Natural killer cell treated with Interleukin-12 subunit alpha and Interleukin-12 subunit beta and Interleukin-15 and Interleukin-18, amount 100 ng/mL, for 72 hours (primary cell): ENCODE measurements at regions not wholly inside any gene's neighbourhood (a gene's known extent, or its start where the extent isn't known, plus 50 kb on each side); places are given as distances from the start of the nearest gene placed in this dataset.

Experiments
- ATAC-seq, 2 donors: fragments of 150-1000 bp; cut with Tn5 transposase in 1 of 2; sonication (Bioruptor Pico), chemical (Tn5 transposase) in 1 of 2; 2 replicates each; pipeline ENCODE4 v1.10.0; 2021
- DNase-seq: peaks from one replicate; pipeline ENCODE4 v3.0.0; 2022; ENCODE audit warnings: low spot score
- H3K27ac Mint-ChIP-seq, 2 donors: 1 replicate in 1 of 2; 2 replicates in 1 of 2; pipeline ENCODE4 v1.8.0; 2022; ENCODE audit warnings: mixed read lengths in 2 of 2, mild to moderate bottlenecking in 1 of 2, moderate library complexity in 1 of 2
- H3K27me3 Mint-ChIP-seq, 2 donors: 1 replicate in 1 of 2; 2 replicates in 1 of 2; pipeline ENCODE4 v1.8.0; 2022; ENCODE audit warnings: mixed read lengths in 2 of 2
- H3K36me3 Mint-ChIP-seq: one replicate; pipeline ENCODE4 v1.8.0; 2022; ENCODE audit warnings: mixed read lengths
- H3K4me1 Mint-ChIP-seq, 2 donors: 1 replicate in 1 of 2; 2 replicates in 1 of 2; pipeline ENCODE4 v1.8.0; 2022; ENCODE audit warnings: low read depth in 2 of 2, mixed read lengths in 2 of 2, mild to moderate bottlenecking in 1 of 2
- H3K4me3 Mint-ChIP-seq: one replicate; pipeline ENCODE4 v1.8.0; 2022; ENCODE audit warnings: mixed read lengths
- H3K9me3 Mint-ChIP-seq: 2 replicates; pipeline ENCODE4 v1.8.0; 2022; ENCODE audit warnings: mixed read lengths

- H3K27ac Mint-ChIP-seq, result no peak overlapping the region
- peaks cover 7 to 13% of the 10 kb centered on the region in 2 donors for H3K27me3 Mint-ChIP-seq
- H3K4me3 Mint-ChIP-seq, result no peak overlapping the region
- no peak for DNase-seq
- peak in 1 of 2 donors; percentile 7 for ATAC-seq
- H3K9me3 Mint-ChIP-seq, result no peaks in the 10 kb centered on the region
- no peaks in the 10 kb centered on the region for H3K4me1 Mint-ChIP-seq
- no peaks in the 10 kb centered on the region for H3K36me3 Mint-ChIP-seq
Measured at GRCh38 chrX:69036674-69037573, 128.3 kb downstream of the PJA1 start.

DNA sequence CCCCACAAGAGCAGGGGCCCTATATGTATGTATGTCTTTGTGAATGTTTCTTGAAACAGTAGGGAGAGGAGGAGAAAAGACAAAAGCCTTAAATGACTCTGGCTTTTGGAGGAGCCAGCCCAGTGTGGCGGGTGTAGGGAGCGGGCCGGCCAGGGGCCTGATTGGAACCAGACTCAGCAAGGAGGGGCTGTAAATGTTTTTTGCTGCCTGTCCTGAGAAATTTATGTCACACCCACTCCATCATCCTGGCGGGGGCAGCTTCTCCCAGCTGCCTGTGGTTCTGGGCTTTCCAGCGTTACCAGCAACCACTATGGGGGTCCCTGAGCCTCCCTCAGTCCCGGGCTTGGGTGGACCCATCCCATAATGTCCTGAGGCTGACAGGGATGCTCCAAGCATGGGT is 130.8 kb downstream of the PJA1 start:
- Mint-ChIP-seq H3K27me3 (peaks cover 7 to 10% of the 10 kb centered on the region in 2 donors), H3K27ac (no peak overlapping the region), H3K9me3 (no peaks in the 10 kb centered on the region), H3K4me3 (no peak overlapping the region), H3K36me3 (no peaks in the 10 kb centered on the region), H3K4me1 (no peaks in the 10 kb centered on the region)
- DNase-seq (no peak), ATAC-seq (no peak)

- H3K4me1 Mint-ChIP-seq, result no peaks in the 10 kb centered on the region
- ATAC-seq (no peak), DNase-seq (no peak)
- no peaks in the 10 kb centered on the region for H3K36me3 Mint-ChIP-seq
- no peak overlapping the region for H3K27ac Mint-ChIP-seq
- H3K9me3 Mint-ChIP-seq, result no peaks in the 10 kb centered on the region
- no peak overlapping the region for H3K4me3 Mint-ChIP-seq
- peaks cover 7 to 10% of the 10 kb centered on the region in 2 donors for H3K27me3 Mint-ChIP-seq
Measured at GRCh38 chrX:69033936-69034335, 131.3 kb downstream of the PJA1 start.

- Mint-ChIP-seq H3K4me3 (no peak overlapping the region), H3K27ac (no peak overlapping the region), H3K27me3 (peaks cover 6 to 7% of the 10 kb centered on the region in 2 donors), H3K4me1 (peaks cover 0 to 2% of the 10 kb centered on the region in 2 donors), H3K36me3 (no peaks in the 10 kb centered on the region), H3K9me3 (no peaks in the 10 kb centered on the region)
- DNase-seq, result no peak
- no peak for ATAC-seq
Measured at GRCh38 chrX:69032601-69033000, 132.7 kb downstream of the PJA1 start.

DNA sequence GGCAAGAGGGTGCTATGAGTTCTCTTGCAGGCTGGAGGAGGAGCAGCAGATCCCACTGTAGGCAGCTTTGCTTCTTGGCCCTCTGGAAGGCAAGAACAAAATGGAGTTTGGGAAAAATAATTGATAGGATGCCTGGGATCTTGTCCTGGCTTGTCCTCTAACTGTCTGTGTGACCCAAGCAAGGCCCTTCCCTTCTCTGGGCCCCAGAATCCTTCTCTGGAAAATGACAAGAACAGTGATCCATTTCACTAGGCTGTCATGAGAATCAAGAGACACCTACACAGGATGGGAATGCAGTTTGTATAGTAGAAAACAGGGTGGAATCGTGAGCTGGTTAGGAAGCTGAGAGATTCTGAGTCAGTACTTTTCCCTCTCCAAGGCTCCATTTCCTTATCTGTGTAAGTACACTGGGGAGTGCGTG is 133.3 kb downstream of the PJA1 start:
- Mint-ChIP-seq H3K4me1 (peaks cover 0 to 2% of the 10 kb centered on the region in 2 donors), H3K4me3 (no peak overlapping the region), H3K27me3 (peaks cover 0 to 3% of the 10 kb centered on the region in 2 donors), H3K36me3 (no peaks in the 10 kb centered on the region), H3K9me3 (no peaks in the 10 kb centered on the region), H3K27ac (no peak overlapping the region)
- DNase-seq (no peak), ATAC-seq (no peak)

DNA sequence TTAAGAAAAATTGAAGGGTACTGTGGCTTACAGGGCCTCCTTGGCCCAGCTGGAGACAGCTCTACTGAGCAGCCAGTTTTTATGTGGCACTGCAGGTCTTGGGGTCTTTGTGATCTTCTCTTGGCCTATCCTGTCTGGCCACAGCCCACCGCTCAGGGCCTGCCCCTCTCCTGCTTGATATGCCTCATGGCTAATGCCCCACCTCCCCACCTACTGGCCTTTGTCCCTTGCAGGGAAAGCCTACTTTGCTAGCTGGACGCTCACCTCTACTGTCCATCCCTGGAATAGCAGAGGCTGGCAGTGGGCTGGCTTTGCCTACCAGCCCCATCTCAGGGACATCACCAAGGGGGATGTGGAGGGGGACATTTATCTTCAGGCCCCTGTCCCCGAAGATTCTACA is 134.1 kb downstream of the PJA1 start:
- Mint-ChIP-seq H3K4me3 (no peak overlapping the region), H3K9me3 (no peaks in the 10 kb centered on the region), H3K4me1 (peaks cover 0 to 2% of the 10 kb centered on the region in 2 donors), H3K27me3 (peaks cover 0 to 1% of the 10 kb centered on the region in 2 donors), H3K27ac (no peak overlapping the region), H3K36me3 (no peaks in the 10 kb centered on the region)
- DNase-seq (no peak), ATAC-seq (no peak)

DNA sequence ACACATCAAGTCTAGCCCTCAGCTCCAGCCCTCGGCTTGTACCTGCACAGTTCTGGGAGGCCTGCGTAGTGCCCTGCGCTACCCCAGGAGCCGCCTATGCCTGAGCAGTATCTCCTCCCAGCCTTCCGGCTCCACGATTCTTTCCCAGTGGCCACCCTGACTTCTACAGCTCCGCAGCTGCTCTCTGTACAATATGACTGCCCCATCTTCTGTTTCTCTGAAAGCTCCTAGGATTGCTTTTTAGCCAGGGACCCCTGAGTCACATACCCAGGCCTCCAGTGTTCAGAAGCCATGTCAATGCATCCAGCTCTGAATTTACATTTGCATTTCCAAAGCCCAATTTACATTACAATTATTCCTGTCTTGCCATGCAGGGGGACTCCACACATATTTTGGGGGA is 135.5 kb downstream of the PJA1 start:
- DNase-seq (no peak), ATAC-seq (no peak)
- no peaks in the 10 kb centered on the region for H3K9me3 Mint-ChIP-seq
- H3K4me1 Mint-ChIP-seq, result peaks cover 0 to 2% of the 10 kb centered on the region in 2 donors
- no peaks in the 10 kb centered on the region for H3K36me3 Mint-ChIP-seq
- no peaks in the 10 kb centered on the region for H3K27me3 Mint-ChIP-seq
- H3K4me3 Mint-ChIP-seq, result no peak overlapping the region
- no peak overlapping the region for H3K27ac Mint-ChIP-seq

DNA sequence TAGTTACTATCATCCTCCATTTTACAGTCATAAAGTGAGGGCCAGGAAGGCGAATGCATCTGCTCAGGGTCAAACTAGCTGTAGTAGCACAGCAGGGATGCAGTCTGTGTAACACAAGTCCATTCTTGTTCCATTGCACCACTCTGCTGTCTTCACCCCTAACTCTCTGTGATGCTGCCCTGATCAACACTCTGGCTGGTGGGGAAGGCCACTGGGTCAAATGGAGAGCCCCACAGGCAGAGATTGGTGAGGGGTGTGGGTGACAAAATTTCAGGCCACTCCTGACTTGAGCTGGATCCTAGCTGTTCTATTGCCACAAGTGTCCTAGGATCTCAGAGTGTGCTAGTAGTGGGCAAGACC is 136.5 kb downstream of the PJA1 start:
- Mint-ChIP-seq H3K27me3 (no peaks in the 10 kb centered on the region), H3K4me1 (peaks cover 0 to 2% of the 10 kb centered on the region in 2 donors), H3K9me3 (no peaks in the 10 kb centered on the region), H3K36me3 (no peaks in the 10 kb centered on the region), H3K27ac (no peak overlapping the region), H3K4me3 (no peak overlapping the region)
- ATAC-seq (no peak), DNase-seq (no peak)

- no peak overlapping the region for H3K27ac Mint-ChIP-seq
- H3K36me3 Mint-ChIP-seq, result no peaks in the 10 kb centered on the region
- no peak for DNase-seq
- H3K4me3 Mint-ChIP-seq, result no peak overlapping the region
- H3K4me1 Mint-ChIP-seq, result peaks cover 0 to 2% of the 10 kb centered on the region in 2 donors
- H3K9me3 Mint-ChIP-seq, result no peaks in the 10 kb centered on the region
- no peak for ATAC-seq
- no peaks in the 10 kb centered on the region for H3K27me3 Mint-ChIP-seq
Measured at GRCh38 chrX:69028006-69028760, 137.1 kb downstream of the PJA1 start.

- ATAC-seq, result no peak
Measured at GRCh38 chrX:69027181-69028005, 137.9 kb downstream of the PJA1 start.

DNA sequence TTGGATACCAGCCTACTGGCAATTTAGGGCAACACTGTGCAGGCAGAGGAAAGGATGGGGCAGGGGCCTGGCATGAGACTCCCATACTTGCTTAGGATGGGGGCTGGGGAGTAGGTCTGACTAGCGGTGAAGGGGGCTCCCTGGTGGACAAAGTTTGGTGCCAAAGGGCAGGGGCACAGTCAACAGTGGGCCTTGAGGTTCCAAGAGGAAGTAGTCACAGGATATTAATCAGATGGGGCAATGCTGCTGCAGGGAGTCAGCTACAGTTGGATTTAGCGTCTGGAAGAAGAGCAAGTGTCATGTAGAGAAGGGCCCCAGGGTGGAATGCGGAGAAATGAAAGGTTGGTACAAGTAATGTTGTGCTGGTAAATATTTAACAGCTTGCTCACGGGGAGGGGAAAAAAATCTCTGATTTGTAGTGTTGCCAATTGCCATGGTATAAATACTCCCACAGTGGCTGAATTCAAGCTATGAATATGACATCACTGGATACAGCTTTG is 139.4 kb downstream of the PJA1 start:
- no peaks in the 10 kb centered on the region for H3K9me3 Mint-ChIP-seq
- no peak for DNase-seq
- H3K4me1 Mint-ChIP-seq, result peaks cover 0 to 2% of the 10 kb centered on the region in 2 donors
- no peak for ATAC-seq
- H3K4me3 Mint-ChIP-seq, result no peak overlapping the region
- H3K36me3 Mint-ChIP-seq, result no peaks in the 10 kb centered on the region
- no peak overlapping the region for H3K27ac Mint-ChIP-seq
- no peaks in the 10 kb centered on the region for H3K27me3 Mint-ChIP-seq

More at GRCh38 chrX:69027181-69028005, 137.9 kb downstream of the PJA1 start:
- no peak for DNase-seq
- no peaks in the 10 kb centered on the region for H3K27me3 Mint-ChIP-seq
- no peak overlapping the region for H3K27ac Mint-ChIP-seq
- H3K4me3 Mint-ChIP-seq, result no peak overlapping the region
- H3K36me3 Mint-ChIP-seq, result no peaks in the 10 kb centered on the region
- no peaks in the 10 kb centered on the region for H3K9me3 Mint-ChIP-seq
- H3K4me1 Mint-ChIP-seq, result peaks cover 0 to 2% of the 10 kb centered on the region in 2 donors

- Mint-ChIP-seq H3K9me3 (no peaks in the 10 kb centered on the region), H3K27me3 (no peaks in the 10 kb centered on the region), H3K4me1 (peaks cover 0 to 2% of the 10 kb centered on the region in 2 donors), H3K36me3 (no peaks in the 10 kb centered on the region), H3K27ac (no peak overlapping the region), H3K4me3 (no peak overlapping the region)
- ATAC-seq (no peak), DNase-seq (no peak)
Measured at GRCh38 chrX:69024931-69025330, 140.3 kb downstream of the PJA1 start.

DNA sequence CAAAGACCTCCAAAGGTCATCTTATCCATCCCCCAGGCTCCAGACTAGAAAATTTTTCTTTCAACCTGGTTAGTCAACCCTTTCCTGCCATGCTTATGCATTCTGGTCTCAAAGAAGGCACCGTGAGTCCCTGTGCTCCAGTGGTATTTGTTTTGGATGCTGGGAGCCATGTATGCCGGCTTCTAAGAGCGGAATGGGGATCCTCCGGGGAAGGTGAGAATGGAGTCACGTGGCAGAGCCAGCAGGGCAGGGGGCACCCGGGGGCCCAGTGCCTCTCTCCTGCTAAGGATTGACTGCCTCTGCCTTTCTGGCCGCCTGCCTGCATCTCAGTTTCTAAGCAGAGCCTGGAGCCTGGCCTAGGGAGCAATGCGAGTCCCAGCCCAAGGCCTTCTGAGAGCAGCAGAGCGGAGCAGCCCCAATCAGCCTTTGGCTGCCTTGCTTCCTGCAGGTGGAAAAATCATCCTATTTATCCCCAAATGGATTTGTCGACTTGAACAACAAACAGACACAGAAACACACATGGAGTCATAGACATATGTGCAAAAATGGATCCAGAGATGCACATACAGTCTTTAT is 141.0 kb downstream of the PJA1 start:
- Mint-ChIP-seq H3K9me3 (no peaks in the 10 kb centered on the region), H3K4me1 (peaks cover 0 to 5% of the 10 kb centered on the region in 2 donors), H3K36me3 (no peaks in the 10 kb centered on the region), H3K27me3 (no peaks in the 10 kb centered on the region), H3K4me3 (no peak overlapping the region), H3K27ac (no peak overlapping the region)
- DNase-seq (no peak), ATAC-seq (no peak)
